ENCODE measurements at regions not wholly inside any gene's neighbourhood (a gene's known extent, or its start where the extent isn't known, plus 50 kb on each side); places are given as distances from the start of the nearest gene placed in this dataset.

GRCh38 chrX:6679550-6679949 is 144.6 kb upstream of the VCX3A start:
- H3K27me3 Mint-ChIP-seq, result peaks cover 0 to 8% of the 10 kb centered on the region in 2 donors
- ChIA-PET POLR2A (no interaction called here), CTCF (interaction anchor here in 1 of 2 donors (0.6 kb wide), 1 partner anchor 269 kb away, joined by 3 read pairs; no protein-coding TSS in a partner anchor)
- H3K9me3 ChIP-seq, result no peaks in the 10 kb centered on the region
- ATAC-seq (replicated peaks in 1 of 4) (no peak), DNase-seq (no peak)
- H3K4me3 Mint-ChIP-seq, result no peak overlapping the region
- H3K36me3 Mint-ChIP-seq, result no peaks in the 10 kb centered on the region
- H3K36me3 ChIP-seq (ENCODE audit: control insufficient read depth in 2 of 2, extremely low read depth in 1 of 2, insufficient read depth in 1 of 2, low read length in 1 of 2), result no peaks in the 10 kb centered on the region
- no peaks in the 10 kb centered on the region for H3K4me1 Mint-ChIP-seq
- H3K27ac Mint-ChIP-seq, result no peak overlapping the region
- H3K27me3 ChIP-seq (replicated peaks in 1 of 2; ENCODE audit: control insufficient read depth in 2 of 2, extremely low read depth in 1 of 2, insufficient read depth in 2 of 2, low read length in 1 of 2), result no peaks in the 10 kb centered on the region
- WGBS (ENCODE audit: insufficient coverage), result no CpG with 5 or more reads among the region's 5 CpGs
- no peak overlapping the region for H3K4me3 ChIP-seq (ENCODE audit: control insufficient read depth in 1 of 2, extremely low read depth in 1 of 2, low read length in 1 of 2)
- H3K27ac ChIP-seq (ENCODE audit: low read length), result no peak overlapping the region
- H3K4me1 ChIP-seq (ENCODE audit: control insufficient read depth in 1 of 2, extremely low read depth in 1 of 2, insufficient read depth in 2 of 2, low read length in 2 of 2), result no peaks in the 10 kb centered on the region
- peaks cover 0 to 2% (median 0%) of the 10 kb centered on the region in 3 donors for H3K9me3 Mint-ChIP-seq

GRCh38 chrX:6678313-6678712 is 143.4 kb upstream of the VCX3A start:
- Mint-ChIP-seq H3K9me3 (peaks cover 0 to 2% (median 0%) of the 10 kb centered on the region in 3 donors), H3K27ac (no peak overlapping the region), H3K4me3 (no peak overlapping the region), H3K36me3 (no peaks in the 10 kb centered on the region), H3K27me3 (peaks cover 0 to 8% of the 10 kb centered on the region in 2 donors), H3K4me1 (no peaks in the 10 kb centered on the region)
- H3K36me3 ChIP-seq (ENCODE audit: control insufficient read depth in 2 of 2, extremely low read depth in 1 of 2, insufficient read depth in 1 of 2, low read length in 1 of 2), result no peaks in the 10 kb centered on the region
- no peaks in the 10 kb centered on the region for H3K9me3 ChIP-seq
- POLR2A ChIA-PET, result no interaction called here
- 60% methylated on average over 2 of the region's 7 CpGs for WGBS (ENCODE audit: insufficient coverage)
- CTCF ChIA-PET, result interaction anchor here in 1 of 2 donors (0.6 kb wide), 1 partner anchor 1441 kb away, joined by 3 read pairs; no protein-coding TSS in a partner anchor
- no peaks in the 10 kb centered on the region for H3K27me3 ChIP-seq (replicated peaks in 1 of 2; ENCODE audit: control insufficient read depth in 2 of 2, extremely low read depth in 1 of 2, insufficient read depth in 2 of 2, low read length in 1 of 2)
- H3K27ac ChIP-seq (ENCODE audit: low read length), result no peak overlapping the region
- no peaks in the 10 kb centered on the region for H3K4me1 ChIP-seq (ENCODE audit: control insufficient read depth in 1 of 2, extremely low read depth in 1 of 2, insufficient read depth in 2 of 2, low read length in 2 of 2)
- DNase-seq (no peak), ATAC-seq (replicated peaks in 1 of 4) (no peak)
- no peak overlapping the region for H3K4me3 ChIP-seq (ENCODE audit: control insufficient read depth in 1 of 2, extremely low read depth in 1 of 2, low read length in 1 of 2)

- no peaks in the 10 kb centered on the region for H3K9me3 ChIP-seq
- 100% methylated on average over 2 of the region's 4 CpGs for WGBS (ENCODE audit: insufficient coverage)
- H3K27ac Mint-ChIP-seq, result no peak overlapping the region
- H3K9me3 Mint-ChIP-seq, result peaks cover 0 to 3% (median 0%) of the 10 kb centered on the region in 3 donors
- no peaks in the 10 kb centered on the region for H3K4me1 ChIP-seq (ENCODE audit: control insufficient read depth in 1 of 2, extremely low read depth in 1 of 2, insufficient read depth in 2 of 2, low read length in 2 of 2)
- POLR2A ChIA-PET, result no interaction called here
- DNase-seq, result no peak
- no peak overlapping the region for H3K4me3 ChIP-seq (ENCODE audit: control insufficient read depth in 1 of 2, extremely low read depth in 1 of 2, low read length in 1 of 2)
- H3K4me3 Mint-ChIP-seq, result no peak overlapping the region
- no peaks in the 10 kb centered on the region for H3K27me3 ChIP-seq (replicated peaks in 1 of 2; ENCODE audit: control insufficient read depth in 2 of 2, extremely low read depth in 1 of 2, insufficient read depth in 2 of 2, low read length in 1 of 2)
- CTCF ChIA-PET, result no interaction called here
- no peak for ATAC-seq (replicated peaks in 1 of 4)
- H3K27me3 Mint-ChIP-seq, result peaks cover 0 to 8% of the 10 kb centered on the region in 2 donors
- H3K36me3 ChIP-seq (ENCODE audit: control insufficient read depth in 2 of 2, extremely low read depth in 1 of 2, insufficient read depth in 1 of 2, low read length in 1 of 2), result no peaks in the 10 kb centered on the region
- no peaks in the 10 kb centered on the region for H3K36me3 Mint-ChIP-seq
- H3K27ac ChIP-seq (ENCODE audit: low read length), result no peak overlapping the region
- H3K4me1 Mint-ChIP-seq, result no peaks in the 10 kb centered on the region
Observed at GRCh38 chrX:6674734-6675133, 139.8 kb upstream of the VCX3A start.

GRCh38 chrX:6667048-6667768 is 132.3 kb upstream of the VCX3A start:
- H3K9me3 Mint-ChIP-seq, result no peaks in the 10 kb centered on the region
- CTCF ChIA-PET, result no interaction called here
- H3K4me3 ChIP-seq (ENCODE audit: control insufficient read depth in 1 of 2, extremely low read depth in 1 of 2, low read length in 1 of 2), result no peak overlapping the region
- ATAC-seq (replicated peaks in 1 of 4) (no peak), DNase-seq (no peak)
- H3K36me3 ChIP-seq (ENCODE audit: control insufficient read depth in 2 of 2, extremely low read depth in 1 of 2, insufficient read depth in 1 of 2, low read length in 1 of 2), result no peaks in the 10 kb centered on the region
- no peak overlapping the region for H3K4me3 Mint-ChIP-seq
- H3K27ac Mint-ChIP-seq, result no peak overlapping the region
- no peaks in the 10 kb centered on the region for H3K36me3 Mint-ChIP-seq
- POLR2A ChIA-PET, result no interaction called here
- H3K4me1 ChIP-seq (ENCODE audit: control insufficient read depth in 1 of 2, extremely low read depth in 1 of 2, insufficient read depth in 2 of 2, low read length in 2 of 2), result no peaks in the 10 kb centered on the region
- H3K27ac ChIP-seq (ENCODE audit: low read length), result no peak overlapping the region
- no peaks in the 10 kb centered on the region for H3K27me3 Mint-ChIP-seq
- H3K9me3 ChIP-seq, result no peaks in the 10 kb centered on the region
- no peaks in the 10 kb centered on the region for H3K27me3 ChIP-seq (replicated peaks in 1 of 2; ENCODE audit: control insufficient read depth in 2 of 2, extremely low read depth in 1 of 2, insufficient read depth in 2 of 2, low read length in 1 of 2)
- H3K4me1 Mint-ChIP-seq, result no peaks in the 10 kb centered on the region
- WGBS (ENCODE audit: insufficient coverage), result 100% methylated on average over 1 of the region's 5 CpGs

GRCh38 chrX:6666624-6667023 is 131.7 kb upstream of the VCX3A start:
- no CpG with 5 or more reads among the region's 2 CpGs for WGBS (ENCODE audit: insufficient coverage)
- Histone ChIP-seq H3K27ac (ENCODE audit: low read length) (no peak overlapping the region), H3K36me3 (ENCODE audit: control insufficient read depth in 2 of 2, extremely low read depth in 1 of 2, insufficient read depth in 1 of 2, low read length in 1 of 2) (no peaks in the 10 kb centered on the region), H3K4me3 (ENCODE audit: control insufficient read depth in 1 of 2, extremely low read depth in 1 of 2, low read length in 1 of 2) (no peak overlapping the region), H3K4me1 (ENCODE audit: control insufficient read depth in 1 of 2, extremely low read depth in 1 of 2, insufficient read depth in 2 of 2, low read length in 2 of 2) (no peaks in the 10 kb centered on the region), H3K27me3 (replicated peaks in 1 of 2; ENCODE audit: control insufficient read depth in 2 of 2, extremely low read depth in 1 of 2, insufficient read depth in 2 of 2, low read length in 1 of 2) (no peaks in the 10 kb centered on the region), H3K9me3 (no peaks in the 10 kb centered on the region)
- Mint-ChIP-seq H3K4me3 (no peak overlapping the region), H3K27ac (no peak overlapping the region), H3K4me1 (no peaks in the 10 kb centered on the region), H3K27me3 (no peaks in the 10 kb centered on the region), H3K9me3 (no peaks in the 10 kb centered on the region), H3K36me3 (no peaks in the 10 kb centered on the region)
- DNase-seq, result no peak
- ChIA-PET CTCF (no interaction called here), POLR2A (no interaction called here)
- no peak for ATAC-seq (replicated peaks in 1 of 4)

- H3K4me1 ChIP-seq (ENCODE audit: control insufficient read depth in 1 of 2, extremely low read depth in 1 of 2, insufficient read depth in 2 of 2, low read length in 2 of 2), result no peaks in the 10 kb centered on the region
- Mint-ChIP-seq H3K4me1 (no peaks in the 10 kb centered on the region), H3K27me3 (no peaks in the 10 kb centered on the region), H3K9me3 (peaks cover 0 to 9% (median 2%) of the 10 kb centered on the region in 3 donors), H3K4me3 (no peak overlapping the region), H3K27ac (no peak overlapping the region), H3K36me3 (no peaks in the 10 kb centered on the region)
- H3K27ac ChIP-seq (ENCODE audit: low read length), result no peak overlapping the region
- H3K27me3 ChIP-seq (replicated peaks in 1 of 2; ENCODE audit: control insufficient read depth in 2 of 2, extremely low read depth in 1 of 2, insufficient read depth in 2 of 2, low read length in 1 of 2), result no peaks in the 10 kb centered on the region
- no peak overlapping the region for H3K4me3 ChIP-seq (ENCODE audit: control insufficient read depth in 1 of 2, extremely low read depth in 1 of 2, low read length in 1 of 2)
- no peak for ATAC-seq (replicated peaks in 1 of 4)
- no peaks in the 10 kb centered on the region for H3K36me3 ChIP-seq (ENCODE audit: control insufficient read depth in 2 of 2, extremely low read depth in 1 of 2, insufficient read depth in 1 of 2, low read length in 1 of 2)
- ChIA-PET CTCF (no interaction called here), POLR2A (no interaction called here)
- WGBS (ENCODE audit: insufficient coverage), result no CpG with 5 or more reads among the region's 4 CpGs
- no peak for DNase-seq
- H3K9me3 ChIP-seq, result no peaks in the 10 kb centered on the region
Observed at GRCh38 chrX:6661736-6662135, 126.8 kb upstream of the VCX3A start.
